ENCODE measurements at regions not wholly inside any gene's neighbourhood (a gene's known extent, or its start where the extent isn't known, plus 50 kb on each side); places are given as distances from the start of the nearest gene placed in this dataset.
"Not testable (repeated sequence)": the region's sequence is repeated elsewhere in the genome, so short reads cannot be mapped to it uniquely, and the experiment has no call there.

- TF ChIP-seq CTCF, EP300, POLR2A (IDR thresholded peaks at IDR 0.05): not testable (repeated sequence)
Observed at GRCh38 chr3:191078913-191079312, 120.1 kb upstream of the OSTN start.
